ENCODE measurements at regions not wholly inside any gene's neighbourhood (a gene's known extent, or its start where the extent isn't known, plus 50 kb on each side); places are given as distances from the start of the nearest gene placed in this dataset.

- TF ChIP-seq CTCF (IDR thresholded peaks at IDR 0.05; ENCODE audit: poor library complexity) (no peak), EZH2phosphoT487 (IDR thresholded peaks at IDR 0.05; ENCODE audit: low read depth, severe bottlenecking, unreplicated experiment) (no peak), EZH2 (IDR thresholded peaks at IDR 0.05; ENCODE audit: borderline replicate concordance) (no peak)
Measured at GRCh38 chr1:193434319-193434718, 247.9 kb upstream of the B3GALT2 start.
